HG03159 (cell line): ENCODE measurements at regions not wholly inside any gene's neighbourhood (a gene's known extent, or its start where the extent isn't known, plus 50 kb on each side); places are given as distances from the start of the nearest gene placed in this dataset.

Source experiments
- ATAC-seq: cut with Tn5 transposase; IDR thresholded peaks from one replicate; pipeline ENCODE4 v1.9.1; 2021; ENCODE audit warnings: mild to moderate bottlenecking, moderate library complexity; ENCODE audit not compliant: unreplicated experiment

GRCh38 chr6:28764761-28765282 lies 159.0 kb downstream of the TRIM27 start:
- no peak for ATAC-seq

- no peak for ATAC-seq
Measured at GRCh38 chr6:28765978-28766351, 157.8 kb downstream of the TRIM27 start.

DNA sequence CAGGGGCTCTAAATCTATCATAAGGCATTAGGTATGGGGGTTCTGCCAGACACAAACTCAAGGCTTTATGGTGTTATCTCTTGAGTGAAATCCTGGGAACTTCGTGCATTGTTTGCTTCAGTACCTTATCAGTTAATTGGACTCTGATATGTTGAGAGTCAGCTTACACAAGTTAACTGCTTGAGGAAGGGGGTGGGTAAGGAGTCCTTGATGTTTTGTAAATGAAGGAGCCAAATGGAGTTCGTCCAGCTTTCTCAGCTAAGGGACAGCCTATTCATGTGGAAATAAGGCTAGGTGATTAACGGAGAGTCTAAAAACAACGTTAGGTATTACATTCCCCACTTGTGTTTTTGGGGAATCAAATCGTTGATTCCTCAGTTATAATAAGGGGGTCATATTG lies 157.4 kb downstream of the TRIM27 start:
- no peak for ATAC-seq

DNA sequence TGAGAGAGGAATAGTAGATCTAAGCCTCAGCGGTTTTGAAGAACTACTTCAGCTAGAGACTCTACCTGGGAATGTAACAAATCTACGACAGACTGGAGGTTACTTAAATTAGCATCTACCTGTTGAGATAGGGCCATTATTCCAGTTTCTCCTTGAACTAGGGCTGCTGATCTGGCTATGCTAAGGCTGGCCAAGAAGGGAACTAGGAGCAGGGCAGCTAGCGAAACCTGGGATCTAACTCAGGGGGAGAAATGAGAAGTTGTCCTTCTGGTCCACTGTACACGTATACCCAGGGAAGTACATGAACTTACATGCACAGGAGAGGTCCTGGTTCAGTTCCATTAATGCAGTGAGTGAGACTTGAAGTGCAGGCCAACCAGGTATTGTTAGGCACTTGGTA lies 156.7 kb downstream of the TRIM27 start:
- no peak for ATAC-seq

GRCh38 chr6:28767691-28768090 lies 156.1 kb downstream of the TRIM27 start:
- no peak for ATAC-seq

GRCh38 chr6:28768187-28768913 lies 155.4 kb downstream of the TRIM27 start:
- ATAC-seq: no peak

GRCh38 chr6:28769626-28770402 lies 154.0 kb downstream of the TRIM27 start:
- ATAC-seq: no peak

- ATAC-seq: no peak
Measured at GRCh38 chr6:28770732-28771131, 153.1 kb downstream of the TRIM27 start.

DNA sequence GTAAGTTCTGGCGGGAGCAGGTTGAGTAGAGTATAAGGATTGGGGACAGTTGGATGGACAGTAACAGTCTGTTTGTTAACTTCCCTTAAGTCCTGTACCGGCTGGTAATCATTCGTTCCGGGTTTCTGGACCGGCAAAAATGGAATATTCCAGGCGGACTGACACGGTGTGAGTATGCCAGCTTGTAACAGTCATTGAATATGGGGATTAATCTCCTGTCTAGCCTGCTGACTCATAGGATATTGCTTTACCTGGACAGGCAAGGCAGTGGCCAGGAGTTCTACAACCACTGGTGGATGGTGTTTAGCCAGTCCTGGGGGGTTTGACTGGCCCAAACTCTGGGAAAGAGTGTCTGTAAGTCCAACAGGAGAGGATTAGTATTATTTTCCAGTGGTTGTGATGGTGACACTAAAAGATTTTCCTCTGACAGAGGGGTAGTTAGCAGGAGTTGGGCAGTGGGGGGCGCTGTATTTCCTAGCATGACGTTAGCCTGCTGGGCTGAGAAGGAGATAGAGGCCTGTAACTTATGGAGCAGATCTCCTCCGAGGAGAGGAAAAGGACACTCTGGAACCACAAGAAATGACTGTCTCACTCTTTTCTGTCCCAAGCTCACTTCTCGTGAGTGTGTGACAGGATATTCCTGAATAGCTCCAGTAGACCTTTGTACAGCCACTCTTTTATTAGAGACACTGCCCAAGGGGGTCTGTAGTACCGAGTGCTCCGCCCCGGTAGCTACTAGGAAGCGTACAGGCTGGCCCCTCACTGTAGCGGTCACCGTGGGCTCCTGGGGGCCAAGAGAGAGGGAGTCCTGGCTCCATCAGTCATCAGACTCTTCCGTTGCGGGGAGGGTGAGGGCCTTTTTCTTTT lies 152.2 kb downstream of the TRIM27 start:
- no peak for ATAC-seq

DNA sequence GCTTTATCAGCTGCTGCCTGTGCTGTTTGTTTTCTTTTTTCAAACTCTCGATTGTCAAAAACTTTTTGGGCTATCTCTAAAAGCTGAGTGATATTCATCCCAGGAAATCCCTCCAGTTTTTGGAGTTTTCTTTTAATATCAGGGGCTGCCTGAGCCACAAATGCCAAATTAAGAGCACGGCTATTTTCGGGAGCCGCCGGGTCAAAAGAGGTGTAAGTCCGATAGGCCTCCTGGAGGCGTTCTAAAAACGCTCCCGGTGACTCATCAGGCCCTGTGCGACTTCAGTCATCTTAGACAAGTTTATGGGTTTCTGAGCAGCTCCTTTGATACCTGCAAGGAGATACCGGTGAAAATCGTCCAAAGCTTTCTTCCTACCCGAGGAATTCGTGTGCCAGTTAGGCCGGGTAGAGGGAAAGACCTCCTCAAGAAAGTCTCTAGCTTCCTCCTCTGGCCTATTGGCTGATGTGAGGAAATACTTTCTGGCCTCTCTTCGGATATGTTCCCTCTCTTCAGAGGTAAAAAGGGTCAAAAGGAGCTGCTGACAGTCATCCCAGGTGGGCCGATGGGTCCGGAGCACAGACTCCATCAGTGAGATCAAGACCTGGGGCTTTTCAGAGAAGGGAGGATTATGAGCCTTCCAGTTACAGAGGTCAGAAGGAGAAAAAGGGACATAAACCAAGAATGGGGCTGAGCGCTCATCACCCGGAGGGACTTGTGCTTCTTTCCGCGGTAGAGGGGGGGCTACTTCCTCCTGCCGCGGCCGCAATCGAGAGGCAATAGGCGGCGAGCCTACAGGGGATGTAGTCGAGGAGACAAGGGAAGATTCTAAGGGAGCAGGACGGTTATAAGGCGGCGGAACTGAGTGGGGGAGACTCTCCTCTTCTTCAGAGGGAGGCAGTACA lies 151.1 kb downstream of the TRIM27 start:
- no peak for ATAC-seq

GRCh38 chr6:28774292-28775051 lies 149.3 kb downstream of the TRIM27 start:
- no peak for ATAC-seq

DNA sequence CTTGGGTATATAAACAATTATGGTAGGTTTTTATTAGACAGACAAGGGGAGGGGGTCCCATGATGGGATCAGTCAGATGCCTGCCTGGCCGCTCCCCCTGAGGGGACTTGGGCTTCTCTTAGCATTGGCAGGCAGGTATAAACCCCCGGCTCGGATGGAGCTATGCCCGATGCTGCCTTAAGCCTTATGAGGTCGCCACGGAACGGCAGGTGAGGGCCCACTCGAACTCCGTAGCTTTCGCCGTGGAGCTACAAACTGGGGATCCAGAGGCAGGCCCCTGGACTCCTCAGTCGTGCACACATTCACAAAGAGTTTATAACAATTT lies 148.8 kb downstream of the TRIM27 start:
- ATAC-seq: no peak

- no peak for ATAC-seq
Measured at GRCh38 chr6:28775405-28776129, 148.2 kb downstream of the TRIM27 start.

- ATAC-seq: no peak
Measured at GRCh38 chr6:28776269-28777146, 147.3 kb downstream of the TRIM27 start.

- no peak for ATAC-seq
Measured at GRCh38 chr6:28777147-28777461, 146.7 kb downstream of the TRIM27 start.

DNA sequence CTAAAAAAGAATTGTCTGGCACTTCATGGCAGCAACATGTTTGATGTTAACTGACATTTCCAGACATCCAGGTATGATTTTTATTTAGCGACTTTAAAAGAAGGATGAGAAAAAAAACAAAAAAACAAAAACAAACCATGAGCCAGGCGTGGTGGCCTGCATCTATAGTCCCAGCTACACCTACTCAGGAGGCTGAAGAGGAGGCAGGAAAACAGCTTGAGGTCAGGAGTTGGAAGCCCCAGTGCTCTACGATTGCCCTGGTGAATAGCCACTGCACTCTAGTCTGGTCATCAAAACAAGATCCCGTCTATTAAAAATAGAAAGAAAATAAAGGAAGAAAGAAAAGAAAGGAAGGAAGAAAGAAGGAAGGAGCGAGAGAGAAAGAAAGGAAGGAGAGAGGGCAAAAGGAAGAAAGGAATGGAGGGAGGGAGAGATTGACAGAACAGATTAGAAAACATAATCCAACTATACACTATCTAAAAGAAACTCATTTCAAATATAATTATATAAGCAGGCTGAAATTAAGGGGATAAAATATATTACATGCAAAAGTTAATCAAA lies 141.6 kb downstream of the TRIM27 start:
- no peak for ATAC-seq

DNA sequence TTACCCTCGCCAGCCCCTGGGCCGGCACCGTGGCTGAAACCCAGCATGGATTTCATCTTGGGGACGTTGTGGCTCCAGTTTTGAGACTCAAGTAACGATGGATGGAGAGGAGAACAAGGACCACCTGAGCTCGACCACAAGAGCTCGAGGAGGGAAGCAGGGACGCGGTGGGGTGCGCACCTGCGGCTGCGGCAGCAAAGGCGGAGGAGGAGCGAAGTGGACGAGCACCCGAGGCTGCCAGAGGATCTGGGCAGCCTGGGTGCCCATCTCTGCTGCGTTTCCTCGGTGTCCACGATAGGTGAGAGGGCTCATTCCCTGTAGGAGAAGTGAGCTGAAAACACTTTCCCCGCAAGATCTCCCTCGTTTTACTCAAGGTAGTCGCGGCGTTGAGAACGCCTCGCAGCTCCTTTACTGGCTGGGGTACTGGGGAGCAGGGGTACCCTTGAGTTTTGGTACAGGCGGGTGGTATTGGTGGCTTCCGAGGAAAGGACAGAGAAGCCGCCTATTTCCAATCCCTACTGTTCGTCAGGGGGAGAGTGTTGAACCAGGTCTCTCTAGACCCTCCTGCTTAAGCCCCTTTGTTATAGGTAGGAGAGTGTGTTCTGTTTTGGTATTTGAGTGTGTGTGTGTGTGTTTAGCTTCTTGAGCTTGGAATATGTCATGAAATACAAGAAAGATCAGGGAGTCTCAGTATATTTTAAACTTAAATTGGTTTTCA lies 137.7 kb downstream of the TRIM27 start:
- ATAC-seq: no peak
